BE2C (cell line): ENCODE measurements at regions not wholly inside any gene's neighbourhood (a gene's known extent, or its start where the extent isn't known, plus 50 kb on each side); places are given as distances from the start of the nearest gene placed in this dataset.

Experiments used
- DNase-seq: peaks from one replicate; pipeline ENCODE4 v3.0.0-alpha.2; 2020
- H3K27me3 ChIP-seq: fragments of 250-450 bp; sonication (Bioruptor Pico); 2 replicates; pipeline ENCODE4 v1.5.1; 2020; ENCODE audit warnings: mild to moderate bottlenecking
- H3K36me3 ChIP-seq: fragments of 250-450 bp; sonication (Bioruptor Pico); 2 replicates; pipeline ENCODE4 v1.5.1; 2020; ENCODE audit warnings: mild to moderate bottlenecking
- H3K4me1 ChIP-seq: fragments of 250-450 bp; sonication (Bioruptor Pico); 2 replicates; pipeline ENCODE4 v1.5.1; 2020
- H3K4me3 ChIP-seq: 2 replicates; pipeline ENCODE4 v1.5.1; 2011; ENCODE audit warnings: low read depth, low read length
- H3K9me3 ChIP-seq: fragments of 250-450 bp; sonication (Bioruptor Pico); 2 replicates; pipeline ENCODE4 v1.5.1; 2020
- CTCF ChIP-seq: IDR thresholded peaks from 2 replicates; pipeline ENCODE4 v1.5.1; 2012; ENCODE audit warnings: mild to moderate bottlenecking, low read depth, low read length

- no peak for DNase-seq
- no peaks in the 10 kb centered on the region for H3K4me1 ChIP-seq
- H3K27me3 ChIP-seq: no peaks in the 10 kb centered on the region
- no peaks in the 10 kb centered on the region for H3K9me3 ChIP-seq
- no peaks in the 10 kb centered on the region for H3K36me3 ChIP-seq
- no peak for TF ChIP-seq CTCF
- H3K4me3 ChIP-seq: no peak overlapping the region
Measured at GRCh38 chr1:47679301-47679791, 241.5 kb downstream of the FOXD2 start.

GRCh38 chr1:47679826-47680225 is 242.0 kb downstream of the FOXD2 start:
- no peaks in the 10 kb centered on the region for H3K27me3 ChIP-seq
- H3K9me3 ChIP-seq: no peaks in the 10 kb centered on the region
- no peak for TF ChIP-seq CTCF
- DNase-seq: no peak
- no peaks in the 10 kb centered on the region for H3K36me3 ChIP-seq
- H3K4me1 ChIP-seq: no peaks in the 10 kb centered on the region
- no peak overlapping the region for H3K4me3 ChIP-seq

GRCh38 chr1:47680815-47681475 is 243.1 kb downstream of the FOXD2 start:
- Histone ChIP-seq H3K27me3 (no peaks in the 10 kb centered on the region), H3K4me1 (no peaks in the 10 kb centered on the region), H3K36me3 (no peaks in the 10 kb centered on the region), H3K9me3 (no peaks in the 10 kb centered on the region), H3K4me3 (no peak overlapping the region)
- DNase-seq: no peak
- TF ChIP-seq CTCF: no peak

- no peak for DNase-seq
- TF ChIP-seq CTCF: no peak
- Histone ChIP-seq H3K9me3 (no peaks in the 10 kb centered on the region), H3K27me3 (no peaks in the 10 kb centered on the region), H3K4me3 (no peak overlapping the region), H3K4me1 (no peaks in the 10 kb centered on the region), H3K36me3 (no peaks in the 10 kb centered on the region)
Measured at GRCh38 chr1:47681735-47682134, 243.9 kb downstream of the FOXD2 start.

- Histone ChIP-seq H3K4me3 (no peak overlapping the region), H3K4me1 (no peaks in the 10 kb centered on the region)
Measured at GRCh38 chr1:47682198-47682597, 244.4 kb downstream of the FOXD2 start.

More at GRCh38 chr1:47682198-47682597, 244.4 kb downstream of the FOXD2 start:
- no peaks in the 10 kb centered on the region for H3K9me3 ChIP-seq
- no peaks in the 10 kb centered on the region for H3K36me3 ChIP-seq
- no peak for TF ChIP-seq CTCF
- no peak for DNase-seq
- H3K27me3 ChIP-seq: no peaks in the 10 kb centered on the region
